WTC11 (cell line): ENCODE measurements at regions not wholly inside any gene's neighbourhood (a gene's known extent, or its start where the extent isn't known, plus 50 kb on each side); places are given as distances from the start of the nearest gene placed in this dataset.

ENCODE experiments used
- CTCF ChIP-seq: fragments of 200-600 bp; IDR thresholded peaks from 2 replicates; pipeline ENCODE4 v1.8.0; 2022; ENCODE audit warnings: antibody characterized with exemption
- USF2 ChIP-seq: sonication (generic); formaldehyde crosslinking; IDR thresholded peaks from 2 replicates; pipeline ENCODE4 v1.8.1; 2023; ENCODE audit warnings: mild to moderate bottlenecking, missing genetic modification reagents, moderate library complexity
- ZNF138 ChIP-seq: sonication (generic); formaldehyde crosslinking; conservative IDR thresholded peaks from 2 replicates; pipeline ENCODE4 v1.8.1; 2022; ENCODE audit warnings: mild to moderate bottlenecking, moderate library complexity, missing genetic modification reagents

GRCh38 chr18:38330573-38330972, 765.0 kb upstream of the CELF4 start:
- no peak for TF ChIP-seq CTCF
- no peak for TF ChIP-seq USF2 (CRISPR knock-in tag)
- TF ChIP-seq ZNF138: no peak
